T-cell (primary cell): ENCODE measurements at regions not wholly inside any gene's neighbourhood (a gene's known extent, or its start where the extent isn't known, plus 50 kb on each side); places are given as distances from the start of the nearest gene placed in this dataset.

Source experiments
- ATAC-seq, 4 experiments: fragments of 200-7000 bp in 3 of 4; fragments of 150-1000 bp in 1 of 4; cut with Tn5 transposase; replicated peaks in 1 of 4; 1 replicate in 3 of 4; 2 replicates in 1 of 4; pipeline ENCODE4 v1.10.0; 2021; ENCODE audit warnings: moderate library complexity in 3 of 4, mild to moderate bottlenecking in 2 of 4, moderate number of reproducible peaks in 1 of 4
- CTCF ChIA-PET, 2 donors: fragments of 300-600 bp; sonication (Branson Sonifier 250); formaldehyde crosslinking; loops; one replicate each; lab custom pipeline; 2022; ENCODE audit warnings: antibody characterized with exemption in 2 of 2; lab: Charles Lee
- POLR2A ChIA-PET, 2 donors: fragments of 300-600 bp; sonication (Branson Sonifier 250); formaldehyde crosslinking; loops; one replicate each; lab custom pipeline; 2022; ENCODE audit warnings: antibody characterized with exemption in 2 of 2; lab: Charles Lee
- DNase-seq, 35 experiments: peaks; one replicate each; pipeline versions ENCODE4 v3.0.0 to v3.0.0-alpha.2; 2013 to 2023
- H3K27ac ChIP-seq: one replicate; pipeline ENCODE4 v1.5.1; 2013; ENCODE audit warnings: low read length
- H3K27me3 ChIP-seq, 2 experiments: replicated peaks in 1 of 2; 1 replicate in 1 of 2; 2 replicates in 1 of 2; pipeline versions ENCODE4 v1.6.1 to v1.7.0; 2013; ENCODE audit warnings: low read length in 1 of 2, mixed read lengths in 1 of 2; ENCODE audit not compliant: control insufficient read depth in 2 of 2, insufficient read depth in 2 of 2; ENCODE audit errors: extremely low read depth in 1 of 2
- H3K36me3 ChIP-seq, 2 donors: 1 replicate in 1 of 2; 2 replicates in 1 of 2; pipeline versions ENCODE4 v1.6.1 to v1.7.0; 2013; ENCODE audit warnings: low read length in 1 of 2; ENCODE audit not compliant: control insufficient read depth in 2 of 2, insufficient read depth in 1 of 2; ENCODE audit errors: extremely low read depth in 1 of 2
- H3K4me1 ChIP-seq, 2 experiments: 1 replicate in 1 of 2; 2 replicates in 1 of 2; pipeline versions ENCODE4 v1.6.1 to v1.7.0; 2013; ENCODE audit warnings: low read length in 2 of 2, mixed read lengths in 1 of 2; ENCODE audit not compliant: insufficient read depth in 2 of 2, control insufficient read depth in 1 of 2; ENCODE audit errors: extremely low read depth in 1 of 2
- H3K4me3 ChIP-seq, 2 donors: 1 replicate in 1 of 2; 2 replicates in 1 of 2; pipeline versions ENCODE4 v1.5.1 to v1.7.0; 2013; ENCODE audit warnings: mild to moderate bottlenecking in 2 of 2, low read length in 1 of 2, moderate library complexity in 1 of 2; ENCODE audit not compliant: control insufficient read depth in 1 of 2; ENCODE audit errors: extremely low read depth in 1 of 2
- H3K9me3 ChIP-seq: 2 replicates; pipeline ENCODE4 v1.7.0; 2013
- H3K27ac Mint-ChIP-seq, 2 donors: one replicate each; pipeline ENCODE4 v1.8.0; 2020 to 2021; ENCODE audit warnings: mild to moderate bottlenecking in 2 of 2, mixed read lengths in 2 of 2
- H3K27me3 Mint-ChIP-seq, 2 donors: one replicate each; pipeline ENCODE4 v1.8.0; 2021 to 2022; ENCODE audit warnings: mixed read lengths in 2 of 2
- H3K36me3 Mint-ChIP-seq: one replicate; pipeline ENCODE4 v1.8.0; 2021; ENCODE audit warnings: mixed read lengths
- H3K4me1 Mint-ChIP-seq, 3 donors: one replicate each; pipeline ENCODE4 v1.8.0; 2020 to 2022; ENCODE audit warnings: mixed read lengths in 3 of 3, mild to moderate bottlenecking in 1 of 3
- H3K4me3 Mint-ChIP-seq, 3 donors: one replicate each; pipeline ENCODE4 v1.8.0; 2020 to 2022; ENCODE audit warnings: mild to moderate bottlenecking in 3 of 3, mixed read lengths in 3 of 3, moderate library complexity in 3 of 3
- H3K9me3 Mint-ChIP-seq, 3 donors: one replicate each; pipeline ENCODE4 v1.8.0; 2020 to 2022; ENCODE audit warnings: mixed read lengths in 3 of 3
- WGBS: methylation state at CpG from one replicate; pipeline ENCODE4 v1.1.5; 2013; ENCODE audit warnings: missing lambda C conversion rate; ENCODE audit not compliant: insufficient coverage; 5-methylcytosine and 5-hydroxymethylcytosine counted together

- CTCF ChIA-PET = no interaction called here
- no peak overlapping the region for H3K4me3 Mint-ChIP-seq
- H3K4me3 ChIP-seq = no peak overlapping the region
- H3K27ac Mint-ChIP-seq = no peak overlapping the region
- ATAC-seq (no peak), DNase-seq (no peak)
- no peaks in the 10 kb centered on the region for H3K27me3 Mint-ChIP-seq
- no peaks in the 10 kb centered on the region for H3K9me3 ChIP-seq
- H3K4me1 Mint-ChIP-seq = no peaks in the 10 kb centered on the region
- no peak overlapping the region for H3K27ac ChIP-seq
- no peaks in the 10 kb centered on the region for H3K36me3 ChIP-seq
- H3K9me3 Mint-ChIP-seq = peaks cover 8 to 19% (median 14%) of the 10 kb centered on the region in 3 donors
- H3K36me3 Mint-ChIP-seq = no peaks in the 10 kb centered on the region
- H3K27me3 ChIP-seq = no peaks in the 10 kb centered on the region
- POLR2A ChIA-PET = no interaction called here
- WGBS = 80% methylated on average over 2 of the region's 4 CpGs
- H3K4me1 ChIP-seq = no peaks in the 10 kb centered on the region
Measured at GRCh38 chr9:13707612-13708576, 428.4 kb upstream of the MPDZ start.

- H3K36me3 Mint-ChIP-seq = no peaks in the 10 kb centered on the region
- DNase-seq = no peak
- H3K4me1 Mint-ChIP-seq = no peaks in the 10 kb centered on the region
- WGBS = 82% methylated on average over 4 of the region's 6 CpGs
- Histone ChIP-seq H3K27me3 (no peaks in the 10 kb centered on the region), H3K36me3 (no peaks in the 10 kb centered on the region), H3K4me1 (no peaks in the 10 kb centered on the region), H3K4me3 (no peak overlapping the region), H3K27ac (no peak overlapping the region), H3K9me3 (no peaks in the 10 kb centered on the region)
- no peaks in the 10 kb centered on the region for H3K27me3 Mint-ChIP-seq
- CTCF ChIA-PET = no interaction called here
- H3K4me3 Mint-ChIP-seq = no peak overlapping the region
- POLR2A ChIA-PET = no interaction called here
- ATAC-seq = no peak
- H3K27ac Mint-ChIP-seq = no peak overlapping the region
- H3K9me3 Mint-ChIP-seq = peaks cover 8 to 26% (median 18%) of the 10 kb centered on the region in 3 donors
Measured at GRCh38 chr9:13705918-13706317, 426.4 kb upstream of the MPDZ start.

GRCh38 chr9:13705373-13705772 lies 425.9 kb upstream of the MPDZ start:
- Histone ChIP-seq H3K4me1 (no peaks in the 10 kb centered on the region), H3K9me3 (no peaks in the 10 kb centered on the region), H3K27me3 (no peaks in the 10 kb centered on the region), H3K4me3 (no peak overlapping the region), H3K36me3 (no peaks in the 10 kb centered on the region), H3K27ac (no peak overlapping the region)
- Mint-ChIP-seq H3K9me3 (peaks cover 6 to 23% (median 15%) of the 10 kb centered on the region in 3 donors), H3K27me3 (no peaks in the 10 kb centered on the region), H3K36me3 (no peaks in the 10 kb centered on the region), H3K27ac (no peak overlapping the region), H3K4me1 (no peaks in the 10 kb centered on the region), H3K4me3 (no peak overlapping the region)
- CTCF ChIA-PET = no interaction called here
- DNase-seq = no peak
- POLR2A ChIA-PET = no interaction called here
- no peak for ATAC-seq
- 90% methylated on average over 2 of the region's 3 CpGs for WGBS

GRCh38 chr9:13690595-13690994 lies 411.1 kb upstream of the MPDZ start:
- DNase-seq = no peak
- H3K27ac Mint-ChIP-seq = no peak overlapping the region
- Histone ChIP-seq H3K27ac (no peak overlapping the region), H3K9me3 (no peaks in the 10 kb centered on the region), H3K4me3 (no peak overlapping the region), H3K36me3 (no peaks in the 10 kb centered on the region), H3K4me1 (no peaks in the 10 kb centered on the region), H3K27me3 (no peaks in the 10 kb centered on the region)
- H3K9me3 Mint-ChIP-seq = peaks cover 12 to 34% (median 29%) of the 10 kb centered on the region in 3 donors
- no CpG with 5 or more reads among the region's 1 CpG for WGBS
- CTCF ChIA-PET = no interaction called here
- POLR2A ChIA-PET = no interaction called here
- ATAC-seq = no peak
- H3K27me3 Mint-ChIP-seq = no peaks in the 10 kb centered on the region
- H3K36me3 Mint-ChIP-seq = no peaks in the 10 kb centered on the region
- no peak overlapping the region for H3K4me3 Mint-ChIP-seq
- H3K4me1 Mint-ChIP-seq = no peaks in the 10 kb centered on the region

- H3K4me1 Mint-ChIP-seq = no peaks in the 10 kb centered on the region
- peaks cover 10 to 27% (median 22%) of the 10 kb centered on the region in 3 donors for H3K9me3 Mint-ChIP-seq
- WGBS = no CpG with 5 or more reads among the region's 2 CpGs
Measured at GRCh38 chr9:13689925-13690324, 410.4 kb upstream of the MPDZ start.

GRCh38 chr9:13688990-13689600 lies 409.6 kb upstream of the MPDZ start:
- H3K36me3 Mint-ChIP-seq = no peaks in the 10 kb centered on the region
- Histone ChIP-seq H3K36me3 (no peaks in the 10 kb centered on the region), H3K27me3 (no peaks in the 10 kb centered on the region), H3K4me1 (no peaks in the 10 kb centered on the region), H3K27ac (no peak overlapping the region), H3K9me3 (no peaks in the 10 kb centered on the region), H3K4me3 (no peak overlapping the region)
- ChIA-PET POLR2A (interaction anchor here in 1 of 2 donors (0.7 kb wide), 1 partner anchor 223 kb away, joined by 3 read pairs; no protein-coding TSS in a partner anchor), CTCF (no interaction called here)
- no peak overlapping the region for H3K27ac Mint-ChIP-seq
- no peaks in the 10 kb centered on the region for H3K27me3 Mint-ChIP-seq
- H3K4me1 Mint-ChIP-seq = no peaks in the 10 kb centered on the region
- no peak overlapping the region for H3K4me3 Mint-ChIP-seq
- ATAC-seq (no peak), DNase-seq (no peak)
- WGBS = no CpG with 5 or more reads among the region's 1 CpG
- H3K9me3 Mint-ChIP-seq = peaks cover 7 to 25% (median 17%) of the 10 kb centered on the region in 3 donors

More at GRCh38 chr9:13689925-13690324, 410.4 kb upstream of the MPDZ start:
- CTCF ChIA-PET = no interaction called here
- H3K9me3 ChIP-seq = no peaks in the 10 kb centered on the region
- Mint-ChIP-seq H3K27ac (no peak overlapping the region), H3K27me3 (no peaks in the 10 kb centered on the region), H3K36me3 (no peaks in the 10 kb centered on the region), H3K4me3 (no peak overlapping the region)
- no peaks in the 10 kb centered on the region for H3K36me3 ChIP-seq
- no peaks in the 10 kb centered on the region for H3K27me3 ChIP-seq
- POLR2A ChIA-PET = no interaction called here
- H3K4me1 ChIP-seq = no peaks in the 10 kb centered on the region
- H3K27ac ChIP-seq = no peak overlapping the region
- ATAC-seq (no peak), DNase-seq (no peak)
- H3K4me3 ChIP-seq = no peak overlapping the region
